Caki2 (cell line): ENCODE measurements at regions not wholly inside any gene's neighbourhood (a gene's known extent, or its start where the extent isn't known, plus 50 kb on each side); places are given as distances from the start of the nearest gene placed in this dataset.
A peak's percentile ranks its signal among the peaks of the same experiment; 100 is the strongest.
"Not testable (repeated sequence)": the region's sequence is repeated elsewhere in the genome, so short reads cannot be mapped to it uniquely, and the experiment has no call there.

Source experiments
- DNase-seq: peaks from one replicate; pipeline ENCODE4 v3.0.0-alpha.2; 2015; ENCODE audit warnings: low read depth
- in situ Hi-C: cut with HindIII; loops from 2 replicates; pipeline ENCODE4 v1.10.0; 2016; ENCODE audit warnings: low sequenced_read_pairs, low pct_unique_long_range_greater_than_20kb, mixed read lengths

DNA sequence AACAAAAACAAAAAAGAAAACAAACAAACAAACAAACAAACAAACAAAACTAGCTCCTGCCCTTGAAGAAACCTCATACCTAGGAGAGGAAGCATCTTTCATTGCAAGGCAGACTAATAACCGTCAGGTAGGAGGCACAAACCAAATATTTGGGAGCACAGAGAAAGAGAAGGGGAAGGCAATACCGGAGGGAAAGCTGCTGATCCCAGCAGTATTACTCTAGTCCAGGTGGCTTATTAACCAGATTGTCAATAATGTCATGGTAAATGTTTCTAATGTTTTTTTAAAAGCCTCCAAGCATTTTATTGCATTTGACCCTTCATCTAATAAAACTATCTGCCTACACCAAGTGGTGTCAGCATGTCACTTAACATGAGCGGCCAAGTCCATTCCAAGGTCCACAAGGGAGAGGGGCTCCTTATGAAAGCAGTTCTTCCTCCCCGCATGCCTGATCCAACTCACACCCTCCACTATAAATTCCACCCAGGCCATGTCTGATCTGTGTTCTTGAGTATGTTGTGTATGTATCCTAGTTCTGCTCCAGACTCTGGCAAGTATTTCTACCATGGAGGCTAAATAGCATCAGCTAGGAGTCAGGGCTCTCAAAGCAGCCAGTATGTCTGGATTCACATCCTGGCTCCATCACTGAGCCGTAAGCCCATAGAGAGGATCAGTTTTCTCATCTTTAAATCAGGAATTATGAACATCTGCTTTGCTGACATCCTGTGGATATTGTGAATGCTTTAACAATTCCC is 208.1 kb upstream of the TENM4 start:
- no peak for DNase-seq
- in situ Hi-C loops = no loop called here

DNA sequence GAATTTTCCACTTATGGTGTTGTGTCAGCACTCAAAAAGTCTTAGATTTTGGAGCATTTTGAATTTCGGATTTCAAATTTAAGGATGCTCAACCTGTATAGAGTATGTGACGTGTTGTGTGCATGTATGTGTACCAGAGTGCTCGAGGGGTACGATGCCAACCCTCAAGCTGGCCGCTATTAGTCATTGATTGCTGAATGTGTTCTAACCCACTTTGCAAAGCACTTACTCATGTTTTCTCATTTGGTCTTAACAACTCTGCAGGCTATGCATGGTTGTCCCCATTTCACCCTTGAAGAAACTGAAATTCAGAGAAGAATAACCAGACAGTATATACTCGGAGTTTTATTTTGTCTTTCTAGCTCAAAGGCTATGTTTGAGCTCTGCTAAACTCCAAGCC is 196.4 kb upstream of the TENM4 start:
- in situ Hi-C loops = no loop called here
- no peak for DNase-seq

DNA sequence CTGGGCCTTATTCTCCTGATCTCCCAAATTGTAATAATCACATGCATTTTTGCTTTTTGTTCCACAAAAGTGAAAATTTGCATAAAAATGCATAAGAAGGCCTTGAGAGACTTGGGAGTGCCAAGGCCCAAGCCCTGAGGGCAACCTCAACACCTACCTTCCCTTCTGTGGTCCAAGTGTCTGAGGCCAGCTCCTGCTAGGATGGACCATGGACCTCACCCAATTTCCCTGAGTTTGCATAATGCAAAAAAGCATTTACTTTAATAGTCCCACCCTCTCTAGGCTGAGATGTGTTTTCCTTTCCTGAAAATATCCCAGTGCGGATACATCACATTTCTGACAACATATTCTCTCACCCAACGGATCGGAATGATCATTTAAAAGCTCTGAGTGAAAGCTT is 194.1 kb upstream of the TENM4 start:
- no peak for DNase-seq
- in situ Hi-C loops = no loop called here

DNA sequence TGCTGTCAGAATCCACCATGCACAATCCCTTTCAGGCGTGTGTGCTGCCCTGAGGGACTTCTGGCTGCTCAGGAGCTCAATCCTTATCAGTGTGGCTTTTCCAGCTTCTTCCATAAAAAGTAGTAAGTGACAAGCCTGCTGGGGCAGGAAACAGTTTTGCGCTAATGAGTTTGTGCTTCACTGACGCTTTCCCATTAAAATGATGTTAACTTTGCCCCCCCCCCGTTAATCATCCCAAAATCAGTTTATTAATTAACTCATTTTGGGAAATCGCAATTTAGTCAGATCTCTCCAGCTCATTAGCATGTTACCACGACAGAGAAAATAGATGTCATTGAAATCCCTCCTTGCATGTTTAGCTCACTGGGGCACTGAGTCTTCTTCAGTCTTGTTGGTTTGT is 186.5 kb upstream of the TENM4 start:
- no peak for DNase-seq
- in situ Hi-C loops = no loop called here

DNA sequence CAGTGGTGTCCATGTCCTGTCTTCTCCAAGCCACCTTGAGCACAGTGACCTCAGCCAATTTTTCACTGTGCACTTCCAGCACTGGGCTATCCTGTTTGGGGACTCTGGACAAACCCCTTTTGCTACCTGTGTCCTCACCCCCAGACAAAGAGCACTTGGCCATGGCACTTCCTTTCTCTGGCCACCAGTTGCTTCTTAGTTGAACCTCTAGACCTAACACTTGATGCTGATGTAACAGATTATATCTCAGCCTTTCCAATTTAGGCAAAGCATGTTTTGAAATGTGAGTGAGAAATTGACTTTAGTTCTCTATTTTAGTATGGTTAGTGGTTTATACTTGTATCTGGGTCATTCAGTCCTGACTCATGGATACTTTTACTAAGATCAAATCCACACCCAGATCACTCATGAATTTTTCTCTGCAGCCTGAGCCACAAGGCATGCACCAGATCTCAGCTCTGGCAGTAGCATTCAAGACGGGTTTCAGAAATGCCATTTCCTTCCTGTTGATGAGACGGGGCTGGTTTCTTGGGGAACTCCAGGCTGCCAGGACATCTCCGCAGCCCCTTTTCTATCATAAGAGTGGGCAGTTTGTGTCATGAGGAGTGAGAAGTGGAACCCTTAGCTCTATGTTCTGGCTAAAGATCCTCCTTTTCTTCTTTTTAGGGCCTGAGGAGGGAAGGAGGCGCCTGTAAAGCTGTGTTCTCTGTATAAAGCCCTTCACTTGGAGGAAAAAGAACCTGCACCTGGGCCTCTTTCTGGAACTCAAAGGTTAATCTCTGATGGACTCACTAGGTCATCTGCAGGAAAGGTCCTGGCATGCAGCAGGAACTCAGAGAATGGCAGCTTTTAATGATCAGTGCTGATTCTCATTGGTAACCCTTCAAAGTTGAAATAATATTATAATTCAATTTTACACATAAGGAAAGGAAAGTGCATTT is 185.6 kb upstream of the TENM4 start:
- no peak for DNase-seq
- in situ Hi-C loops = no loop called here

DNA sequence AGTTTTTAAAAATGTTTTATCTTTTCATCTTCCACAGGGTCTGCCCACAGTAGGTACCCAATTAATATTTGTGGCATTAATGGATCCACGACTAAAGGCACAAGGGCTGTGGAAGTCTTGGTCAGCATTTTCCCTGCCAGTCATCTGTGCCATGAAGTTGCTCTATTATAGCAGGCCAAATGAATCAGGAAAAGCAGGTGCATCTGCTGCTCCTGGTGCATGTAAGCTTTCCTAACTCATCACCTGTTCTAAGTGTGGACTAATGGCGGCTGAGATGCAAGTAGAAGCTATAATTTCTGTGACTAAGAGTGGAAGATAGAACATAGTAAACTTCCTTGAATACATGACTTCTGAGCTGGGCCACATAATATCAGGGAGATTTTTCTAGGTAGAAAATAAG is 182.5 kb upstream of the TENM4 start:
- no peak for DNase-seq
- in situ Hi-C loops = no loop called here

DNA sequence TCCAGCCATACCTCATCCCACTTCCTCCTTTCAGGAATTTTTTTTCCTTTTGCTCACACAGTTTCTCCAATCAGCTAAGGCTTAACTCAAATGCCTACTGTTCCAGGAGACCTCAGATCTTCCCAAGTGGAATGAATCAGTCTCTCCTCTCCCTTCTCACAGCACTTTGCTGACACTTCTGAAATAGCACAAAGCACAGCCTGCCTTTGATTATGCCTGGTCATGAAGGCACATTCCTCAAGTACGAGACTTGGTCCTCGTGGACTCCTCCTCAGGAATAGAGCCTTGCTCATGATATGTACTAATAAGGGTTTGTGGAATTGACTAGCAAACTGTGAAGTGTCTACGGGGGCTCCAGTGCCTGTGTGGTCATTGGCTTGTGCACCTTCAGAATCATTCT is 176.7 kb upstream of the TENM4 start:
- peak; percentile 2 for DNase-seq
- in situ Hi-C loops = no loop called here

DNA sequence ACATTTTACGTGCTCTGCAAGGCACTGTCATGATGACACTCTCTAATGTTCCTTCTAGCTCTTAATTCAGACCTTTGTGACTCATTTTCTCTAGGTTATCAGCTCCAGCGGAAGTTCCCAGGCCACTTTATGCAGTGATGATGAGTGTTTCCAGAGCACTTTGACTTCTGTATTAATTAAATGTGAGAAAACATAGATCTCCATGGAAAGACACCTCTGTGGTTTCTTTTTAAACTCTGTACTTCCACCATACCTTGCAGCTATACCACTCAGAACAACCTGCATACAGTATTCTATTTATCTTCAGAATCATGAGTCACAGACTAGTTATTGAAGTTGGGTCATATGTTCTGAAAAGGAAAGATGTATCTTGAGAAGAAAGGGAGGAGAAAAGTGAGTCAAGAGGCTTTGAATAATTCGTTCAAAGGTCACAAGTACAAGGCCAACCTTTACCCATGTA is 175.6 kb upstream of the TENM4 start:
- DNase-seq = no peak
- in situ Hi-C loops = no loop called here

DNA sequence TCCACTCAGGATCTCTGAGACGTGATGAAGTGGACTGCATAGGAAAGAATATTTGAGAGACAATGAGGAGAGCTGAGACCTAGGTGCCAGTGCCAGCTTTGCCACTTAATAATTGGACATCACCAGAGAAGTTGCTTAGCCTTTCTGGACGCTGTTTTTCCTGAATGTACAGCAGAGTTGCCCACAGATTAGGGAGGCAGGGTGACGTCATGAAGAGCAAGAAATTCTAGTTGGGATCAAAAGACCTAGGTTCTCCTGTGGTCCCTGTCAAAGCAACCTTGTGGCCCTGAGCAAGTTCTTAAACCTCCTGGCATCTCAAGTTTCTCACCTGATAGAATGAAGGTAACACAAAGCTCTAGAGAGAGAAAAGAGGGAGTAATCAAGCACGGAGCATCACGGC is 174.6 kb upstream of the TENM4 start:
- DNase-seq = no peak
- in situ Hi-C loops = no loop called here

DNA sequence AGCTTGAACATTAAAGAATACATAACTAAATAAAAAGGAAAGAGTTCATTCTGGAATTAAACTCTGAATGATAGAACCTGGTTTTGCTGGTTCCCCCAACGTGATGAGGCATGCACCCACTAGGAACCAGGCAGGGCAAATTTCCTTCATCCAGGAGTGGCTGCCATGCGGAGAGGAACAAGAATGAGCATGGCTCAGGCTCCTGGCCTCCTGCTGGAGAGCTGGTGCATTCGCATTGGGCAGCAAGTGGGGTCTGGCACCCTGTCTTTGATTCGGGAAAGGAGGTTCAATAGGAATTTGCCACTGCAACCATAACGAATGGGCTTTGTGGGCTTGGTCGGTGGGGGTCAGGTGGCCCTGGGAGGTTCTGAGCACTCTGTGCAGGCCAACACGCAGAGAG is 169.8 kb upstream of the TENM4 start:
- in situ Hi-C loops = no loop called here
- no peak for DNase-seq

DNA sequence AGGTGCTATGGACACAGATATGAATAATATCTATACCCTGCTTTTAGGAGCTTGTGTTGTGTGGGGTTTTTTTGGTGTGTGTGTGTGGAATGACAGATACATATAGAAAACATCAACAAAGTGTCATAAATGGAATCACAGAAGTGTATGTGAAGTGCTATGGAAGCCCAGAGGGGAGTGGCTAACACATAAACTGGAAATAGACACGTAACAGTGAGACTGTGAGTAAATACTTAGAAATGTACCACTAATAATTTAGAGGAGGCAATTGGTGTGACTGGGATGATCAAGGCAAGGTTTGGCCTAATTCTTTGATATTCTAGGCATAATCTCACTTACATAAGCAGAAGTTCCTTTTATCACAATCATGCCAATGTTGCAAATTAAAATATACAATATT is 169.3 kb upstream of the TENM4 start:
- DNase-seq = no peak
- in situ Hi-C loops = no loop called here

DNA sequence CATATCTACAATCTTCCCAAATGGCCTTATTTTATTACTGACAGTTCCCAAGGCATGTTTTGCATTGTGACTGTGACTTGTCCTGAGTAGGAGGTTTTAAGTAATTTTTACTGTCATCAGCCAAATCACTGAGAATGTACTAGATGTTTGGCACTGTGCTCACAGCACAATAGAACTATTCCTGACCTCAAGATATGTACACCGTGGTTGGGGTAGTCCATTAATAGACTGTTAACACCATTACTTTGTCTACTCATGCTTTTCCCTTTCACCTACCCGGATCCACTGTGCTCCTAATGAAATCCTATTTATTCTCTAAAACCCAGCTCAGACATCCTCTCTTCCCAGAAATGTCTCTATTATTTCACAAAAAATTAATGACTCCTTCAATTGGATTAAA is 168.7 kb upstream of the TENM4 start:
- in situ Hi-C loops = no loop called here
- no peak for DNase-seq

DNA sequence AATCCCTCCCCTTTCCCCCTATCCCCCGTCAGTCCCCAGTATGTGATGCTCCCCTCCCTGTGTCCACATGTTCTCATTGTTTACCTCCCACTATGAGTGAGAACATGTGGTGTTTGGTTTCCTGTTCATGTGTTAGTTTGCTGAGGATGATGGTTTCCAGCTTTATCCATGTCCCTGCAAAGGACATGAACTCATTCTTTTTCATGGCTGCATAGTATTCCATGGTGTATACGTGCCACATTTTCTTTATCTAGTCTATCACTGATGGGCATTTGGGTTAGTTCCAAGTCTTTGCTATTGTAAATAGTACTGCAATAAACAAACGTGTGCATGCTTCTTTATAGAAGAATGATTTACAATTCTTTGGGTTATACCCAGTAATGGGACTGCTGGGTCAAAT is 165.6 kb upstream of the TENM4 start:
- DNase-seq, in situ Hi-C loops: not testable (repeated sequence)

DNA sequence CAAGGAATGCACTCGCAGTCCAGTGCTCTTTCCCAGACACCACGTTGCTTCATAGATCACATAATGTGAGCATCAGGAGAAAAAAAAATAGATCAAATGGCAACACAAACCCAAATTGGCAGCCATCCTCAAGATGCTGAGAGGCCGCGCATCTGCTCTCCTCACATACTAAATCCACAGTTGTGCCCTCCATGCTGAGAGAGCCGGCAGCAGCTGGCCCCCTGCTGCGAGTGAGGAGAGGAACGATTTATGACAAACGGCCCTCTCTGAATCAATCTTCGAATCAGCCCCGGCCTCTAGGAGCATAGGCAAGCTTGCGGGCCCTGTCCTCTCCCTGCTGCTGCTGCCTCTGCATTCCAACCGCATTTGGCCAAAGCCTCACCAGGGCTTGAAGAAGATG is 159.9 kb upstream of the TENM4 start:
- no peak for DNase-seq
- in situ Hi-C loops = no loop called here

DNA sequence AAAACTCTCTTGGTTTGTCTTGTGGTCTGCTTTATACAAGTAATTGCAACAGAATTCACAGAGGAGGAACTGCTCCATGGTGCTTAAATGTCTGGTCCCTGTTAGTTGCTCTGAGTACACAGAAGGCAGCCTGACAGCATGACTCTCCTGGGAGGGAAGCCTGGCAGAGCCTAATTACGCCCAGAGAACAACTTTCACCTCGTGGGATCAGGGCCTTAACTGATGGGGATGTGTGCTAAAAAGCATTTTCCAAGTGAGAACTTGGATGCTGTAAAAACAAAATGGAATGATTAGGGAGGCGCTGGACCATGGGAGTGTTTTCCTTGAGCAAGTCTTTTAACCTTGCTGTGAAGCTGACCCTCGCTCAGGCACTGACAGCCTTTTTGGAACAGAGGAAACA is 154.0 kb upstream of the TENM4 start:
- in situ Hi-C loops = no loop called here

DNA sequence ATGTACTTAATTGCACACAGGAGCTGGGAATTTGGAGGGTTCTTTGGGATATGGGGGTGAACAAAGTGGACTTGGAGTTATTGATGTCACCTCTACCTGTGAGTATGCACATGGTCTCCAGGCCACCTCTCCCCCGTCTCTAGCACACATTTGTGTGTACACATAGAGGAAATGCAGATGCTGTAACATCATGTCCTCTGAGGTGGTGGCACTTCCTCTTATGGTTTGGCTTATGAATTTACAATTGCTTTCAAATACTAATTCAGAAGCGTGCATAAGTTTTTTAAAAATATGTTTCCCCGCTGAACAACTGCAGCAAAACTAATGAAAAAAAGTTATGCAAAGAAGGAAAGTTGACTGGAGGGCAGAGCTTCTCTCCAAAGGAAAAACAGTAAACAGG is 152.0 kb upstream of the TENM4 start:
- in situ Hi-C loops = no loop called here
- DNase-seq = no peak

More for the DNA sequence above, 154.0 kb upstream of the TENM4 start:
- DNase-seq = peak; percentile 37

DNA sequence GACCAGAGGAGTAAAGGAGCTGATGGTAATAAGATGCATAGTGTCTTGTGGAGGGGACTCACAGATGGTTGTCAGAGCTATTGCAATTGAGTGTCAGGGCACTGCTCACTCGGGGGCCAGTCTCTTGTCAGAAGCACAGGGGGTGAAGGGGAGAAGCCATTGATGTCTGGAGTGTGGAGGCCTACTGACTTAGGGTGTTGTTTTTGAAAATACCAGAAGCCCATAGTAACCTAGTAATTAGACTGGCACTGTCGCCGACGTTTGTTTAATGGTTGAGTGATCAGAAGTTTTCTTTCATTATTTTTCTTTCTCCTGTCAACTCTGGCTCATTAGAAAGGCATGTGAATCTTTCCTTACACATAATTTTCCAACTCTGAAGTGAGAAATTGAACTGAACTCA is 151.6 kb upstream of the TENM4 start:
- in situ Hi-C loops = no loop called here
- DNase-seq = peak; percentile 58

DNA sequence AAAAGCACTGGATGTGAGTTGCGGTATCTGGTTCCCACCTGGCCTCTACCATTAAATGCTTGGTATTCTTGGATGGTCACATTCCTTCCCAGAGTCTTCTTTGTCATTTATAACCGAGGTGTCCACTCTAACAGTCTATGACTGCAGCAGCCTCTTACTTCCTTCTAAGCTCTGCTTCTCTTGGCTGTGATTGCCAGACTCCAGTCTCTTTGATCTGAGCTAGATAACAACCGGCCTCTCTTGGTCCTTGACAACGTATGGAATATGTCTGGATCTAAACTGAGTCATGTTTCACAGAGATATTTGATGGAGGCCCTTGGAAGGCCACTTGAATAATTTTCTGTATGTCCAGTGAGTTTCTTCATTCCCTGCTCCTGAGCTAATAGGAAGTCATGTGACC is 141.6 kb upstream of the TENM4 start:
- in situ Hi-C loops = no loop called here

DNA sequence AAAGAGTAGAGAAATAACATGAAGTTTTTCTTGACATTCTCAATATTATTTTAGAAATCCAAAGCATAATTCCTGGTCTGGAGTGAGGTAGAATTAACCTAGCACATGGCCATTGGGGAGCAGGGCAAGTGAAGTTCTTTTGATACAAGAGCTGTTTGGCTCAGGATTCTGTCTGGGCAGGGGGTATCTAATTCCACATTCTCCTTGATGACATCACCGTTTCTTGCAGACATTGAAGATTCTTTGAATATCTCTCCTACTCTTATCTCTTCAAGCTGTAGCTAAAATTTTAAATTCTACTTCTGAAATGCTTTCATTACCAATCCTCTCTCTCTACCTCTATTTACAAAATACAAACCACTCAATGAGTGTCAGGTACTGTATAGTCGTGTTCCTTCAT is 138.2 kb upstream of the TENM4 start:
- in situ Hi-C loops = no loop called here
- DNase-seq = no peak

More for the DNA sequence above, 141.6 kb upstream of the TENM4 start:
- no peak for DNase-seq
